GM10266 (cell line): ENCODE measurements at regions not wholly inside any gene's neighbourhood (a gene's known extent, or its start where the extent isn't known, plus 50 kb on each side); places are given as distances from the start of the nearest gene placed in this dataset.

ENCODE experiments used
- DNase-seq: peaks from one replicate; pipeline ENCODE4 v3.0.0; 2012; ENCODE audit errors: extremely low spot score
- CTCF ChIP-seq: IDR thresholded peaks from 2 replicates; pipeline ENCODE4 v1.5.1; 2012; ENCODE audit warnings: mild to moderate bottlenecking, low read depth; ENCODE audit not compliant: control insufficient read depth, insufficient read depth; ENCODE audit errors: missing control alignments

DNA sequence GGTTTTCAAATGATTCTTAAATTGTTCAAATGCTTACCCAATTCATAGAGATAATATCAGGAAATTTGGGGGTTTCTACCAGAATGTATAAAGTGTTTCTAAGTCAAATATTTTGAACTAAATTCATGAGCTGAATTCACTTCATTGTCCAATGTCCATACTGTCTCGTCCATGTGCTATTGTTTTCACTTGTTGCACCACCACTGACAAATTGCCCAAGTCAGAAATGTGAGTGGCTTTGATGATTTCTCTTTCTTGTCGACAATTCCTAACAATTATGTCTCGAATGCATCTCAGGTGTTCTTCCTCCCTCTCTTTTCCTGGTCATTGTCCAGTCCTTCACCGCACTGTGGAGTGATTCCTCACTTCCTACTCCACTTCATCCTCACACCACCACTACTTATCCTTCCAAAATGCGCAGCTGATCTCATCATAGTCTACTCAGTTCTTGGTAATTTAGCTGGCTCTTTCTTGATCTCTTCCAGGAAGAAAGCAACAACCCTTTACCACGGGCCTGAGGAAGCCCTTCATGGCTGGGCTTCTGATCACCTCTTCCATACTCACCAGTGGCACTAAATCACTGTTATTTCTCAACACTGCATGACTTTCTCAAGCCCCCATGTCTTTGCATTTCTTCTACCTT, 161.1 kb downstream of the FOXA2 start:
- no peak for DNase-seq
- no peak for TF ChIP-seq CTCF

DNA sequence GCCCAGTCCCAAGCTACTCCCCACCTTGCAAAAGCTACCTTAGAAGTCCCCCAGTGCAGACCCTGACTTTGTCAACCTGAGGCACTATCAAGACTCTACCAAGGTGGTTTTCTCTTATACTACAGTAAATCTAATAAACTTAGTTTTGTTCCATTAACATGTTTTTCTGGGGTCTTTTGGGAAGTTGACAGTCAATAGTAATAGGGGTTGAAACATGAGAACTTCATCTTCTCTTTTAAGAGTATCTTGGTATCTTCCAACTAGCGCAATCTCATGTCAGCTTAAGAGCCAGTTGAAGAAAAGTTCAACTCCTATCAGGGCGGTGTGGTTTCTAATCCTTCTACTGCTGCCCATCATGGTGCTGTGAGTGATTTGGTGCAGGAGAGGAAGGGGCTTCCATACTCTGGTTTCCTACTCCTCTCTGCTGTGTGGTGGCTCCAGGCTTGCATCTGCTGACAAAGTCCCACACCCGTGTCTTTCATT, 164.2 kb downstream of the FOXA2 start:
- TF ChIP-seq CTCF: no peak
- no peak for DNase-seq

- DNase-seq: no peak
- TF ChIP-seq CTCF: no peak
Observed at GRCh38 chr20:22418738-22419137, 165.6 kb downstream of the FOXA2 start.

DNA sequence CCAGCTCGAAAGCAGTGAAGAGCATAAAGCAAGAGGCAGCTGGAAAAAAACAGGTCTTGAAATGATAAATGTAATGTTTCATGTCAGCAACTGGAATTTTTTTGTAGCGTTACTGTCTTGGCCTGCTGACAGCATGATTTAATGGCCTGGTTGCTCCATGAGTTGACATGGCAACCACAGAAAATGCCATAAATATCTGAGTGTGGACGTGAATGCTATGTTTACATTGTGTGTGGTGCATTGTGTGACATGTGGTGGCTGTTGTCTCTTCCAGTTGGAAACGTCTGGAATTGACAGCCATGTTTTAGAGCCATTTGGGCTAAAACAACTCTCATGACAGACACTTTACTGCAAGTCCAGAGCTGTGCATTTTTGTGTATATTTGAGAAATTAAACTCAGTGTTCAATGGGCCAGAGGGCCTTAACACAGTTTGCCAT, 170.0 kb downstream of the FOXA2 start:
- TF ChIP-seq CTCF: no peak

GRCh38 chr20:22412977-22413868, 171.1 kb downstream of the FOXA2 start:
- no peak for DNase-seq
- TF ChIP-seq CTCF: no peak

More for the DNA sequence above, 170.0 kb downstream of the FOXA2 start:
- no peak for DNase-seq

DNA sequence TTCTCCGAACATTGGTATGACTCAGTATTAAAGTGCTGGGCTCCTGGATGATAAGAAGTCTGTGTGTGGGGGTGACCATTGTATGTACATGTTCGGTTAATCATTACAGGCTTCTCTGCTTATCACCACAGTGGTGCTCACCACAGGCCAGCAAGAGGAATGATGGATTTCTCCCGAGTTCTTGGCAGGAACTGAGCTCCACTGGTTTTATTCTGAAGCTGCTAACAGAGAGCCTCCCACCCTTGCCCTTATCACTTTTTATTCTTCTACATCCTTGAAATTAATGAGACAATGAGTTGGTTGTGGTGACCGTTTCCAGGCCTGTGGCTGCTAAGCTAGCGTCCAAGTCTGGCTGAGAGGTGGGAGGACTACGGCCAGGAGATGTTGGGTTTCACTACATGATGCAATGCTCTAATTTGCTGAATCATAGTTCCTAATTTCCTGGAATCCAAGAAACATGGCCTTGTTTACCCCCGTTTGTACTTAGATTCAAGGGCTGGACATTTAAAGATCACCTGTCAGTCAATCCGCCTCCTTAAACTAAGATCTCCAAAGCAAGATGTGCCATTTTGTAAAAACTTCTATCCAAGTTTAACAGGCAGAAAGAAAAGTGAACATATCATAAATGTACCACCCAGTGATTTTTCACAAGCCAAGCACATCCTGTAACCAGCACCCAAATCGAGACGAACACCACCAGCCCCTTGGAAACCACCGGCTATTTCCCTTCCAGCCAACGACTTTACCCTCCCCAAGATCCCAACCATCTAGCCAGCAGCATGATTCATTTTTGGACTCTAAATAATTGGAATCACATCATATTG, 172.5 kb downstream of the FOXA2 start:
- DNase-seq: no peak
- TF ChIP-seq CTCF: no peak
